ENCODE measurements at regions not wholly inside any gene's neighbourhood (a gene's known extent, or its start where the extent isn't known, plus 50 kb on each side); places are given as distances from the start of the nearest gene placed in this dataset.

GRCh38 chrX:66912417-66912816, 273.5 kb upstream of the EDA2R start:
- no peak overlapping the region for H3K4me3 ChIP-seq (ENCODE audit: low read depth, low read length)
- TF ChIP-seq CTCF (IDR thresholded peaks at IDR 0.05; ENCODE audit: low read depth, low read length), result no peak

- TF ChIP-seq CTCF (IDR thresholded peaks at IDR 0.05; ENCODE audit: low read depth, low read length), result no peak
- no peak overlapping the region for H3K4me3 ChIP-seq (ENCODE audit: low read depth, low read length)
These were observed 263.2 kb upstream of the EDA2R start for GRCh38 chrX:66902081-66902480.

- no peak overlapping the region for H3K4me3 ChIP-seq (ENCODE audit: low read depth, low read length)
- no peak for TF ChIP-seq CTCF (IDR thresholded peaks at IDR 0.05; ENCODE audit: low read depth, low read length)
These were observed 262.0 kb upstream of the EDA2R start for GRCh38 chrX:66900886-66901285.

- no peak for TF ChIP-seq CTCF (IDR thresholded peaks at IDR 0.05; ENCODE audit: low read depth, low read length)
These were observed 253.1 kb upstream of the EDA2R start for GRCh38 chrX:66892004-66892403.

GRCh38 chrX:66889418-66889817, 250.5 kb upstream of the EDA2R start:
- TF ChIP-seq CTCF (IDR thresholded peaks at IDR 0.05; ENCODE audit: low read depth, low read length), result no peak
- H3K4me3 ChIP-seq (ENCODE audit: low read depth, low read length), result no peak overlapping the region

More at GRCh38 chrX:66892004-66892403, 253.1 kb upstream of the EDA2R start:
- H3K4me3 ChIP-seq (ENCODE audit: low read depth, low read length), result no peak overlapping the region

- H3K4me3 ChIP-seq (ENCODE audit: low read depth, low read length), result no peak overlapping the region
- TF ChIP-seq CTCF (IDR thresholded peaks at IDR 0.05; ENCODE audit: low read depth, low read length), result no peak
These were observed 243.2 kb upstream of the EDA2R start for GRCh38 chrX:66882101-66882500.

GRCh38 chrX:66876776-66877175, 237.9 kb upstream of the EDA2R start:
- H3K4me3 ChIP-seq (ENCODE audit: low read depth, low read length), result no peak overlapping the region
- TF ChIP-seq CTCF (IDR thresholded peaks at IDR 0.05; ENCODE audit: low read depth, low read length), result no peak
